MM.1S (cell line): ENCODE measurements at regions not wholly inside any gene's neighbourhood (a gene's known extent, or its start where the extent isn't known, plus 50 kb on each side); places are given as distances from the start of the nearest gene placed in this dataset.

ENCODE experiments used
- EZH2 ChIP-seq: fragments of 300-600 bp; sonication (generic); optimal IDR thresholded peaks from 2 replicates; pipeline ENCODE3; 2017; ENCODE audit warnings: low read depth, mild to moderate bottlenecking, antibody characterized with exemption, low read length, mixed read lengths
- TF ChIP-seq, protein P1 (sequence below): fragments of 300-600 bp; sonication (generic); IDR thresholded peaks from 2 replicates; pipeline ENCODE4 v1.5.1; 2016; ENCODE audit warnings: antibody characterized with exemption, low read length, mixed read lengths

DNA sequence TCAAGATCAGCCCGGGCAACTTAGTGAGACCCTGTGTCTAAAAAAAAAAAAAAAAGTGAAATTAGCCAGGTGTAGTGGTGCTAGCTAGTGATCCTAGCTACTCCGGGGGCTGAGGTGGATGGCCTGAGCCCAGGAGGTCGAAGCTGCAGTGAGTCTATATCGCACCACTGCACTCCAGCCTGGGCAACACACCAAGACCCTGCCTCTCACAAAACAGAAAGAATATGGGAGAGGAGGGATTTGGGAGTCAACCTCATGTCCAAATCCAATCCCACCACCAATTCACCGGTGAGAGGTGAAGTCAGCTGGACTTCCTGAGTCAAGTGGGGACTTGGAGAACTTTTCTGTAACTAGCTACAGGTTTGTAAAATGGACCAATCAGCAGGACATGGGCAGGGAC, 80.5 kb upstream of the MFGE8 start:
- TF ChIP-seq, protein P1, sequence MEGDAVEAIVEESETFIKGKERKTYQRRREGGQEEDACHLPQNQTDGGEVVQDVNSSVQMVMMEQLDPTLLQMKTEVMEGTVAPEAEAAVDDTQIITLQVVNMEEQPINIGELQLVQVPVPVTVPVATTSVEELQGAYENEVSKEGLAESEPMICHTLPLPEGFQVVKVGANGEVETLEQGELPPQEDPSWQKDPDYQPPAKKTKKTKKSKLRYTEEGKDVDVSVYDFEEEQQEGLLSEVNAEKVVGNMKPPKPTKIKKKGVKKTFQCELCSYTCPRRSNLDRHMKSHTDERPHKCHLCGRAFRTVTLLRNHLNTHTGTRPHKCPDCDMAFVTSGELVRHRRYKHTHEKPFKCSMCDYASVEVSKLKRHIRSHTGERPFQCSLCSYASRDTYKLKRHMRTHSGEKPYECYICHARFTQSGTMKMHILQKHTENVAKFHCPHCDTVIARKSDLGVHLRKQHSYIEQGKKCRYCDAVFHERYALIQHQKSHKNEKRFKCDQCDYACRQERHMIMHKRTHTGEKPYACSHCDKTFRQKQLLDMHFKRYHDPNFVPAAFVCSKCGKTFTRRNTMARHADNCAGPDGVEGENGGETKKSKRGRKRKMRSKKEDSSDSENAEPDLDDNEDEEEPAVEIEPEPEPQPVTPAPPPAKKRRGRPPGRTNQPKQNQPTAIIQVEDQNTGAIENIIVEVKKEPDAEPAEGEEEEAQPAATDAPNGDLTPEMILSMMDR: no peak
- TF ChIP-seq EZH2: no peak
